ENCODE measurements at regions not wholly inside any gene's neighbourhood (a gene's known extent, or its start where the extent isn't known, plus 50 kb on each side); places are given as distances from the start of the nearest gene placed in this dataset.

DNA sequence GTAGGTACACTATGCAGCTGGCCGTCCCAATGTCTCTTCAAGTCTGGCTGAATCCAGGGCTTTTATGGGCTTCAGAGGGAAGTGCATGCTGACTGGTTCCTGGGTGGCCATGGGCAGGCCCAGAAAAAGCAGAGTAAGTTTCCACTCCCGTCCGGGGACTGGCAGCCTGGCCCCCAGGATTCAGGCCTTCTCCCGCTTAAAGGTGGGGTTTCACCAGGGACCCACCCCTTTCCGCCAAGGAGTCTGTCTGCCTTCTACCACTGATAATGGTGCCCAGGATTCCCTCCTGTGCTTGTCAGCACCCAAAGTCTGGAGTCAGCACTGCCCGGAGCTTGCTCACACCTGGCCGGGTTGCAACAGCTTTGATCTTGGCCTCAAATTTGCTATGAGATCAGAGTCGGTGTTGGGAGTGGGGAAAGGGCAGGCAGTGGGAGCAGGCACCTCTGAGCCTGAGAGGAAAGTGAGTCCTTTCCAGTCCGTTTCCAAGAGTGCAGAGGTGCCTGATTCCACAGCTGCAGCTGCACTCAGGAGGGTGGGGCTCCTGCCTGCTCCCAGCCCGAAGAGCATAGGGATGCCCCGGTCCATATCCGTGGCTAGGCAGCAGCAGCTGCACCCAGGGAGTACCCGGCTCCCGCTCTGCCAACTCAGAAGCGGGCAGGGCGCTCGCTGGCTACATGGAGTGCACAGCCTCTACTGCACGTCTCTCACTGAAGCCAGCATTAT is 1344.3 kb upstream of the ADGRL3 start:
- DNase-seq (ENCODE audit: low read depth) = no peak

DNA sequence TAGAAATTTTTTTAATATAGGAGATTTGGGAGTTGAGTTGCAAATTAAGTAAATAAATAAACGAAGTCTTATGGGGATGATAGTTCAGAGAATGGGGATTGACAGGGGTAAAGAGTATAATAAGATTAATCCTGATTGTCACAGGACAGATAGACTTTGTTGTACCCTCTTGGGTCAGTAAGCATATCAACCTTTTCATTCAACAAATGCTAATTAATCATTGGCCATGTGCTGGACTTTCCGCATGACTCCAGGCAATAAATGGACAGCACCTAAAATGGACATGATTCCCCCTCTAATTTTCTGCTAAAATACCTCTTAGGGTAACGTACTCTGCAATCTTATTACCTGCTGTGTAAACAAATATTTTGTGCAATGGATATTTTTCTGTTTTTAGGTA is 1331.1 kb upstream of the ADGRL3 start:
- DNase-seq (ENCODE audit: low read depth) = no peak

DNA sequence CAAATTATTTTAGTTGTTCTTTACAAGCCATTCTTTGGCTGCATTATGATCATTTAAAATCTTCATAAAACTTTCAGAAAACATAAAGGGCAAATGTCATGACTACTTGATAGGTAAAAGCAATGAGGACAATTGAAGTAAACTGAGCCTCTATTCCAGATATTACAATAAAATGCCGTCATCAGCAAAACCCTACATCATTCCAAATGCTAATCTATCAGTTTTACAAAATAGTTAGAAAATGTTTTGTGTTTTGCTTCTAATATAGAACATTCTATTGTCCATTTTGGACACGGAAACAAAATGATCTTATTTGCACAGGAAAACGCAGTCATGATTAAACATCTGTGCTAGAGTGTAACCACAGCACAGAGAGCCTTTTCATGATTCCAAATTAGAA is 1330.6 kb upstream of the ADGRL3 start:
- DNase-seq (ENCODE audit: low read depth) = no peak

DNA sequence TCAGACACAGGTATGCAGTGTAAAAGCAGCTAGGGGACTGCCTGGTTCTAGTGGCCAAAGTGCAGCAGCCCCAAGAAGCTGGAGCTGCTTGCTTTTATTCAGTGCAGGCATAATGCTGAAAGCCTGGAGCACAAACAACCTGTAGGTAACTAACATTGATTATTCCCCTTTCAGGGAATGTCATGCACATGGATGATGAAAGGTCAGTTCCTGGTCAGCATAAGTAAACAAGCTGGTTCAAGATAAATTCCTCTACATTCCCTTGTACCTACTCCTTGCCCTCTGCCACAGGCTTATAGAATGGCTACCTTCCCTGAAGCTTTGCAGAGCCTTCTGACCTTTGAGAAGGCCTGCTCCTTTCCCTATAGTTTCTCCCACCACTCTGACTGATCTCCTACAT is 1318.5 kb upstream of the ADGRL3 start:
- DNase-seq (ENCODE audit: low read depth) = no peak

DNA sequence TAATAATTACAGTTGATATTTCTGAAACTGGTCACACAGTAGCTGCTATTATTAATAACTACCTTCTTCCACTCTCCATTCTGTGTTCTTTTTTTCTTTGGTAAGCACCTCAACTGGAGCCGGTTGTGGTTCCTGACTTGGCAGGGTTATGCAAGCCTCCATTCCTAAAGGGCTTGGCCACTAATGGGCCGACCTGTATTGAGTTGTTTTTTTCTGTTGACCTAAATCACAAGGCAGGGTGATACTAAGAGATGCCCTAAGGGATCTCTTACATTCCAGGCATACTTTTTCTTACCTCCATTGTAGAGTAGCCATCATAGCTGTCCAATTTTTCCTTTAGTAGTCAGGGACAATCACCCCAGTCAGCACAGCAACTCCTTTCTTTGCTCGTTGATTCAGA is 1295.8 kb upstream of the ADGRL3 start:
- DNase-seq (ENCODE audit: low read depth) = no peak

DNA sequence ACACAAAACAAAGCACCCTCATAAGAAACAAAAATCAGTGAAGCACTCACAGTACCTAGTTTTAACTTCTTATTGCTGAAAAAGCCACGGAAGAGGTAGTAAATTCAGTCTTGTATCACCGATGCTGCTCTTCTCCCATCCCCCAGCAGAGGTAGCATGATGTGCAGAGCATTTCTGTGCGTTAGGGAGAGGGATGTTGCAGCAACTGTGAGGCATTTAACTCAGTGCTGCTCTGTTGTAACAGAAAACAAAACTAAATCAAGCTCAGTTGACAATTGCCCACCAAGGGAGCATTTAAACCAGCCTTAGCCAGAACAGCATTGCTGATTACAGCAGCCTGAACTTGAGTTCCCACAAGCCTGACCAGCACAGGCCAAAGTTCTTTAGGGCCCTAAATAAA is 1279.7 kb upstream of the ADGRL3 start:
- DNase-seq (ENCODE audit: low read depth) = no peak

DNA sequence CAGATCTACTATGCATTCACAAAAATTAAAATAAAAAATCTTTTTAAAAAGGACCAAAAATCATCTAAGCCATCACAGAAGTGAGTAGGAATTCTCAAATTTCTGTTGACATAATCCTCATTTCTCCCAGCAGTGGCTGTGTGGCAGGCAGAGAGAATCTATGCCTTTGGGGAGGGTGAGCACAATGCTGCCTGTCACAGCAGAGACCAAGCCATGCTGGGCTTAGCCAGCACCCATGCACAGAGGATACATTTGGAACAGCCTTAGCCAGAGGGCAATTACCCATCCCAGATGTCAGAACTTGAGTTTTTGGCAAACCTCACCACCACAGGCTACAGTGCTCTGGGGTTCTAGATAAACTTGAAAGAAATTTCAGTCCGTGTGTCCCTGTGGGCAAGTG is 1274.8 kb upstream of the ADGRL3 start:
- no peak for DNase-seq (ENCODE audit: low read depth)

DNA sequence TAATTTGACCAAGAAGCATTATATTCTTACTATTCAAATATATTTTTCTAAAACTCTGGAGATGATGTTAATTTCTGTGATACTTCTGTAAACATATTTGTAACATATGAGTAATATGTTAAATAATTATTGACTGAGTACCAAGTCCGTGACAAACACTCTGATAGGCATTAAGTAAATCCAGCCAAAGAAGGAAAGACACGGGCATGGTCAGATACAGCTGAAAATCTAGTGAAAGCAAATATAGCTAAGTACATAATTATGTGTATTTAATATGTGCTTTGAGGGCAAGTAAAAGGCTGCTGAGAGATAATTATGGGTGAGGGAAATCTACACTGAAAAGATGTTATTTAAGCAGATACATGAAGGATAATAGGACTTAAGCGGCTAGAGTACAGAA is 1263.6 kb upstream of the ADGRL3 start:
- DNase-seq (ENCODE audit: low read depth) = no peak

DNA sequence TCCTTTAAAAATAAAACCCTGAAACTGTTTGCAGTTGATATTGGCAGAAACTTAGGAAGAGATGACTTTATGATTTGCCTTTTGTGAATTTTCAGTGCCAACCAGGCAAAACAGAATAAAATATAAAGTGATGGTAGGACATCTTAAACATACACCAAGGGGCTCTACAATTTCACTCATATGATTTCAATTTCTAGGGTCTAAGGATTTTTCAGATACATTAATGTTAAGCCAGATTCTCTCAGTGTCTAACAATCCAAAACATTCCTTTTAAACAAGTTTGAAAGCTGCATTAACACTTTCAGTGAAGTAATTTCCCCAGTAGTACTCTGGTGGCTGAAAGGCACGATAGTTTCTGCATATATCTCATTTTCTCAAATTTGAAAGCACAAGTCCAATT is 1262.0 kb upstream of the ADGRL3 start:
- no peak for DNase-seq (ENCODE audit: low read depth)

DNA sequence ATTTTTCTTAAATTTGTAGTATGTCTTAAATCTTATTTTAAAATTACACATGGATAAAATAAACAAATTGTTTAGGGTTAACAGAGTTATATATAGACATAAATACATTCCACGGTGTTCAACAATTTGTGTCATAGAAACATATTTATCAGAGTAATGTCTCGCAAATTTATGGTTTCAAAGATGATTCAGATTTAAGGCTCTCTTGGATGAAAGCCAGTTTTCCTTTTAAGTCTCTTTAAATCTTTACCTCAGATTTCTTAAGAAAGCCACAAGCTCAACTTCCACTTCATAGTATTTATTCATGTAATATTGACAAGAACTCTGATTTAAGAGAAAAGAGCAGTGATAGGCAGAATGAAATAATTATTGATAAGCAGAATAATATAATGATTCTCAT is 1254.8 kb upstream of the ADGRL3 start:
- DNase-seq (ENCODE audit: low read depth) = no peak

DNA sequence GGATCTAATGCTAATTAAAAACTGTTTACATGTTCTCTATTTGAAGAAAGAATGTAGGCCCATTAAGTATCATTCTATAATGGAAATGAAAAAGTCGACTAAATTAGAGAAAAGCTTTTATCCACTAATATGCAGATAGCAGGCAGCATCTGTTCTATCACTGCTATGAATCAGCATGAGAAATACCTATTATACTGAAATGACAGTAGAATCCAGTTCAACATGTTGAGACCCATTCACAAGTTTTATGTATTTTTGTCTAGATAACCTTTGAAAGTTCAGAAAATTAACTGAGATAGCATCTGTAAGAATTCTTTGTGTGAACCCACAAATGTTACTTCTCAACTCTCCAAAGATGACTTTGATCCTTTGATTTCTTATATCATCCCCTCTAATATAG is 1254.4 kb upstream of the ADGRL3 start:
- no peak for DNase-seq (ENCODE audit: low read depth)

DNA sequence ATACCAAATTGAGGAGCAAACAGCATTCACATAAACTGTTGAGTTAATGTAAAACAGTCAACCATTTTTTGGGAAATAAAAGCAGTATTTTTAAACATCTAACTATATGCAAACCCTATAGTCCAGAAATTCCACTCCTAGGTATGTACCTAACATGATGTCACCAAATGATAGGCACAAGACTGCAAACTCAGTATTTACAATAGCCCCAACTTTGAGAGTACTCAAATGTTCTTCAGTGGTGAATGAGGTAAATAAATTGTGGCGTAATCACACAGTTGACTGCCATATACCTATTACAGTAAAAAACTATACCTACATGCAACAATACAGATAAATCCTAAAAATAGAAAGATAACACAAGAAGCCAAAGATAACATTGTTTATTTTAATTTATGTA is 1243.8 kb upstream of the ADGRL3 start:
- DNase-seq (ENCODE audit: low read depth) = no peak

DNA sequence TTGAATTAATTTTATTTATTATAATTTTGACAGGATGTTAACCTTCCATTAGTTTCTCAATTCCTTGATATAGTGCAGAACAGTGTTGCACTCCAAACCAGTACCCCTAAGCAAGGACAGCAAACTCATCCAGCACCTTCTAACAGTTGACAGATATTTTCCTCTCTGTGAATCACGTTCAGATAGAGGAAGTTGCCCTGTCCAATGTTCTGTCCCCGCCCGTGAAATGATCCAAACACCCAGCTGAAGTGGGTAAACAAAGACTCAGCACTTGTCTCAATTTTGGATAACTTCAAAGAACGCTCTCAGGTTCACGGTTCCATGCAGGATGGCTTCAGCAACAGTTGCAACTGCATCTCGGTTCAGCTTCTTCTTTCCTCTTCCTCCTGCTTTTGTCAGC is 1240.0 kb upstream of the ADGRL3 start:
- DNase-seq (ENCODE audit: low read depth) = no peak

DNA sequence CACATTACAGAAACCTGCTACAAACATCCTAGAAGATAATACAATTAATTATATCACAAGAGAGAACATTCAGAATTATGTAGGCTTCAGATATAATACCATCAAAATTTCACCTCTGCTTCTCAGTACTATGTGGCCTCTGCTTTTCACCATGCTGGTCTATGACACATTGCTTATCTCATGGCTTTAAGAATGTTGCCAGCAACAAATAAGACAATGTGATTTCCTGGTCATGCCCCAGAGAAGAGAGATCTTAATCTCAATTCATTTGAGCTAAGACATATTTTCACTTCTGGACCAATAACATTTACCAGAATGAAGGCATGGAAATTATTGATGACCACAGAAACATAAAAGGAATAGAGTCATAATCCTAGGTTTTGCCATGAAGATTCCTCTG is 1233.4 kb upstream of the ADGRL3 start:
- DNase-seq (ENCODE audit: low read depth) = no peak

DNA sequence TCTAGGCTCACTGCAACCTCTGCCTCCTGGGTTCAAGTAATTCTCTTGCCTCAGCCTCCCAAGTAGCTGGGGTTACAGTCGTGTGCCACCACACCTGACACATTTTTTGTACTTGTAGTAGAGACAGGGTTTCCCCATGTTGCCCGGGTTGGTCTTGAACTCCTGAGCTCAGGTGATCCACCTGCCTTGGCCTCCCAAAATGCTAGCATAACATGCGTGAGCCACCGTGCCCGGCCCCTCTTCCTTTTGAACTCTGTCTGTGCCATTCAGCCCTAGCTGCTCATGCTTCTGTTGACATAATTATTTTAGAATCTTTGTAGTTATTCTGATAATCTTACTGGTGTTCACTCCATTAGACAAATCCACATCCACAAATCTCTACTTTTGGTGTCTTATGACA is 1231.3 kb upstream of the ADGRL3 start:
- no peak for DNase-seq (ENCODE audit: low read depth)

DNA sequence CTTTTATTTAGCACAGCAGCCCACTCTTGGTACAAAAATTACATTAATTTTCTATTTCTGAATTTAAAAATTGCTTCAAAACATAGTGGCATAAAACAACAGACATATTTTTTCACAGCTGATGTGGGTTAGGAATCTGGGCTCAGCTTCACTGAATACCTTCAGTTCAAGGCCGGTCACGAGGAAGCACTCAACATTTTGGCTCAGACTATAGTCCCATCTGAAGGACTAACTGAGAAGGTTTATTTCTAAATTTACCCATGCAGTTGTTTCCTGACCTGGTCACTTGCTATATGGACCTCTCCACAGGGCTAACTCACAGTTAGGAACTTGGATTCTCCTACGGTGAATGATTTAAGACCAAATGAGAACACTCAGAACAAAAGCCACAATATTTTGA is 1230.2 kb upstream of the ADGRL3 start:
- no peak for DNase-seq (ENCODE audit: low read depth)

DNA sequence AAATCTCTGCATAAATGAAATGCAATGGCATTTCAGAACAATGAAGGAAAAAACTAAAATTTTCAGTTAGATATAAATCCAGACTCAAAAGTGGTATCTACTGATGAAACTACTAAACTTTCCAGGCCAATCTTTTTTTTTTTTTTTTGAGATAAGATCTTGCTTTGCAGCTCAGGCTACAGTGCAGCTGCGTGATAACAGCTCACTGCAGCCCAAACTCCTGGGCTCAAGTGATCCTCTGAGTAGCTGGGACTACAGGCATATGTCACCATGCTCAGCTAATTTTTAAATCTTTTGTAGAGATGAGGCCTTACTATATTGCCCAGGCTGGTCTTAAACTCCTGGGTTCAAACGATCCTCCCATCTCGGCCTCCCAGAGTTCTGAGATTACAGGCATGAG is 1228.2 kb upstream of the ADGRL3 start:
- no peak for DNase-seq (ENCODE audit: low read depth)

DNA sequence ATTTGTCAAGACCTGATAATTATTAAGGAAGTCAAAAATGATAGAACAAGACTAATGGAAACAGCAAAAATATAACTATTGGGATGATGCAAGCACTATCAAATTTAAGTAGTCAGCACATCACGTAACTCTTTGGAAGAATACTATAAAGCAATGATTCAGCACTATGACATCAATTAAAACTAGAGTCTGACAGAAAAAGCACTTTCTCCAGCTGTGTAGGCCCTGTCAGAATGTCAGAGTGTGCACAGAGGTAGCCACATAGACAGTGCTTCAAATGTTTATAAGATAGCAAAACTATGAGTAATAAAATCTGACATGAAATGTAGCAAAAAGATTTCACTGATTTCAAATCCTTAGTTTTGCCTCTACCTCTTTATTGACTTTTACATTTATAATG is 1226.6 kb upstream of the ADGRL3 start:
- no peak for DNase-seq (ENCODE audit: low read depth)

DNA sequence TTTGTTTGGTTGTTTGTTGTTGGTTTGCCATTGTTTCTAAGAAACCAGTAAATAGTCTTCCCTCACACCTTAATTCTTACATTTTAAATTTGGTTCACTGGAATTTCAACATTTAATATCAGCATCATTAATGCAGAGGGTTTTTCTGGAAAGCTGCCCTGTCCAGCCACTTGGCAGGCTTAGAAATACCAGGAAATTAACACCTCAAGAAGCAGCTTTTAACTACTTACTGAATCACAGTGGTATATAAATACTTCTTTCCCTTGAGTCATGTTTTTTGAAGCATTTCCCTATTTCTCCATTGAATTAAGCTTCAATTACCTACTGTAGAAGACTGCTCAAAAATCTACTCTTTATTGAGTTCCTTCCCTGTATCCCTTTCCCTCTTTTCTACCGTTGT is 1221.1 kb upstream of the ADGRL3 start:
- DNase-seq (ENCODE audit: low read depth) = no peak

DNA sequence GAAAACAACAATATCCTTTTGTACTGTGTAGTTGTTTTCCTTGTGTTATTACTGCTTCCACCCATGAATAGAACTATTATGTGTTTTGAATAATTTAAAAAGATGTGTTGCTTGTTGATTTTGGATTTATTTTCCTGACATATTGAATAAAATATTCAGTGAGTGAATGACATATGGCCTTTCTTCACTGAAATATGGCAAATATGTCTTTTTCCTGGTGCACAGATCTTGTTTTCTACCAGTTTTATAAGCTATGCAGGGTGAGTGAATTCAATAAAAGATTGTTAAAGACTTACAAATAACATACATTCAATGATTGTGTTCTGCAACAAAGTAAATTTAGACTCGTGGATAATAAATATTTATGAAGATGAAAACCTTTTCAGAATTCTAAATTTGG is 1216.3 kb upstream of the ADGRL3 start:
- DNase-seq (ENCODE audit: low read depth) = no peak

DNA sequence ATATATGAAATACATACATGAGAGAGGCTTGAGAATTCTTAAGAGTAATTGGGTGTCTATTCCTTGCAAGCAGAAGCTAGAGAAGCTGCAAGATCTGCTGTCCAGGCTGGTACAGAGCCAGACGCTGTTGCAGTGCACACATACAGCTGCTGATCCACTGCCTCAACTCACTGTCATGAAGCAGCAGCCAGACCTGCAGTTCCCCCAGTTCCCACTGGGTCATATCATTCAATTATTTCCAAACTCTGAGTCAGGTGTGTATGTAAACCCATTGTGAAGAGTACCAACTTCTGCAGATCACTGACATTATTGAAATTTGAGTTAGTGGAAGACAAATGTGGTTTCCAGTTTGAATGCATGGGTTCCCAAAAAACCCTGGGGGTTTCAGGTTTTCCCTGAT is 1212.8 kb upstream of the ADGRL3 start:
- DNase-seq (ENCODE audit: low read depth) = no peak

DNA sequence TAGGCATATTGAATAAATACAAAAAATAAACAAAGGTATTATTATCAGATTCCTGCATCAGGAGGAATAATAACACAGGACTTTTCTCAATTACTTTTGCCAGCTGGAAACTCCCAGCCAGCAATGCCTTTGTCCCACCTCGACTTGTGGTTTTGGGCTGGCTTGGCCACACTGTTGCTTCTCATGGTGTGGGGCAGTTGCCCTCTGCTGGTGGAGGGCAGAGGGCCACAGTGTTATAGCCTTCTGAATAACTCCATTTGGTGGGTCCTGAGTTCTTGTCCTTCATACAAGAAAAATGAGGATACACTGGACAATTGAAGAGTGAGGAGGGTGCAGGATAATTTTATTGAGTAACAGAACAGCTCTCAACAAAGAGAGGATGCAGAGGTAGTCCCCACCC is 1206.0 kb upstream of the ADGRL3 start:
- DNase-seq (ENCODE audit: low read depth) = no peak

DNA sequence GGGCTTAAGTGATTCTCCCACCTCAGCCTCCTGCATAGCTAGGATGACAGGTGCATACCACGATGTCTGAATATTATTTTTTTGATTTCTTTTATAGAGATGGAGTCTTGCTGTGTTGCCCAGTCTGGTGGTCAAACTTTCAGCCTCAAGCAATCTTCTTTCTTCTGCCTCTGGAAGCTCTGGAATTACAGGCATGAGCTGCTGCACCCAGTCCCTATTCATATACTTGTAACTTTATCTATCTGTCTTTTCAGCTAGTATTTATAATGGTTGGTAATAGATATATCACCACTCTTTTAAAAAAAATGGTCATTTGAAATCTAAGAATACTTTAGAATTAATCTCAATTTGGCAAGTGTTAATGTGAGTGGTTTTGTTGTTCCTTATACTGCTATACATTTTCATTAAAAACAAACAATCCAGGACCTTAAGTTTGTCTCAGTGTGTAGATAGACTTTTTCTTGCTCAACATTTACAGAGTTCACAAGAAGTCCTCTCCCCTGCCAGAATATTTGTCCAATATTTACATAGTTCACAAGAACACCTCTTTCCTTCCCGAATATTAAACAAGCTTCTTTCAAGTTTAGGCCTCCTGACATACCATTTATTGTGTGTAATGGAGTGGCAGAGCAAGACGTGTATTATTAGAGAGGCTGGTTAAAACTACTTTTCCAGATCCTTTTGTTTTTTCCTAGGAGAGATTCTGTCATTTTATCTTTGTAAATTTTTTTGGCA is 1197.4 kb upstream of the ADGRL3 start:
- DNase-seq (ENCODE audit: low read depth) = no peak
